NCI-H748 treated with DMSO at 0.1 percent for 48 hours (cell line): ENCODE measurements at regions not wholly inside any gene's neighbourhood (a gene's known extent, or its start where the extent isn't known, plus 50 kb on each side); places are given as distances from the start of the nearest gene placed in this dataset.

Experiments
- DNase-seq: peaks from one replicate; lab custom pipeline; 2025; lab: John Stamatoyannopoulos, UW

- no peak for DNase-seq
These were observed 383.2 kb upstream of the XYLT1 start for GRCh38 chr16:17853958-17854357.

DNA sequence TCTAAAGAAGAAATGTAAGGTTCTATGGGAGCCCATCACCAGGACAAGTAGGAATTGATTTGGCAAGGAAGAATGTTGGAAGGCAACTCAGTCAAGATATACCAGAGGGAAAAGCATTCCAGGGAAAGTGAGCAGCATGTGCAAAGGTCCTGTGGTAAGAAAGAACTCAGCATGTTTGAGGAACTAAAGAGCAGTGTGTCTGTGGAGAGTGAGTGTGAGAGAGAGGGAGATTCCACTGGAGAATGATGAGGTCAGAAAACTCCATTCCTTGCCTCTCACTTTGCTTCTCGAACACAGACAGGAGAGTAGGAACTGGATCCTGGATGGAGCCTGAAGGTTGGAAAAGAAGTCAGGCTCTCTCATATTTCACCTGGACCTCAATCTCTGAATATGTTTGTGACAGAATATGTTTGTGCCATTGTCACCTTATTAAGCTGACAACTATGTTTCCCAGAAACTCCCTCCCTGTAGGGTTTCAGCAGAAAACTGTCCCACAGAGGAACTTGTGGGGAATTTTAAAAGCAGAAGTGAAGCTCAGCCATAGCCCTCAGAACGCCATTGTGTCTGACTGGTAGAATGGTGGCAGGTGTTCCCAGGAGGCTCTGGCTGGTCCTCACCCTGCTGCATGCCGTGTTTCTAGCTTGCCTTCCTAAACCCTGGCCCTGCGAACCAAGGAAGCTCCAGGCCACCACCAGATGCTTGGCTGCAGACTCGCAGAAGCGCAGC is 382.4 kb upstream of the XYLT1 start:
- DNase-seq: no peak

DNA sequence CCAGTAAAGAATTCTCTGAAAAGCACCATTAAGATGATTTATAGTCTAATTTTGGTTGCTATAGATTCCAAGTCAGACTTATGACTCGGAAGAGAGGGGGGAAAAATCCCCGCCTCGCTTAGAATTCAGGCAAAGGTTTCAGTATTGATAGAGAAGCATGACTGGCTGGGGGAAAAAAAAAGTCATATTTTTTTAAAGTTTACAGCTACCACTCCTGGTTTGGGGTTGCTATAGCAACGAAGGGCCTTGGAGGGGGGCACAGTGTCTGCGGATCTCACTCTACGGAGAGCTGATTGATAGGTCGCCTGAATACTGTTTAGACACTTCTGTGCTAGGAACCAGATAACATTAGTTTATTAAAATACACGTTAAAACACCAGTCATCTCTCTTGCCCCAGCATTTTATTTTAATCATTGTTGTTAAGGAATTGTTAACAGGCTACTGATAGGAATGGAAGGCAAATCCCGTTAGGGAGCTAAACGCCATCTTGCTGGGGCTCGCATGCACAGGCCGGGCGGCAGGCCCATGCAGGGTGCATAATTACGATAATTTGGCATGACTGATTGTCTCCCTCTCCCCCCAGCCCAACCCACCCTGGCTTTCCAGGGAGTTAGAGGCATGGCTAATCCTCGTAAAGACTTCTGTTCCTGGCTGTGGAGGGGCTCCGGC is 380.0 kb upstream of the XYLT1 start:
- DNase-seq: no peak

DNA sequence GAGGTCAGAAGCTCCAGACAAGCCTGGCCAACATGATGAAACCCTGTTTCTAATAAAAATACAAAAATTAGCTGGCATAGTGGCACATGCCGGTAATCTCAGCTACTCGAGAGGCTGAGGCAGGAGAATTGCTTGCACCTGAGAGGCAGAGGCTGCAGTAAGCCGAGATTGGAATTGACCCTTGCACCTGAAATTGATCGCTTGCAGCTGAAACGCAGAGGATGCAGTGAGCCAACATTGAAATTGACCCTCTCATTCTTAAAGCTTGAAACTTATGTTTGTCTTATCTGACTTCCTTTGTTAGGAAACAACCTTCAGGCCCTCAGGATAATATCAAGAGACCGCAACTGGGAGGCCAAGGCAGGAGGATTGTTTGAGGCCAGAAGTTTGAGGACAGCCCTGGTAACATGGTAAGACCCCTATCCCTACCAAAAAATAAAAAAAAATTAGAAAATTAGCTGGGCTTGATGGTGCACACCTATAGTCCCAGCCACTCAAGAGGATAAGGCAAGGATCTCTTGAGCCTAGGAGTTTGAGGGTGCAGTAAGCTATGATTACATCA is 376.6 kb upstream of the XYLT1 start:
- no peak for DNase-seq

GRCh38 chr16:17846030-17846429 is 375.3 kb upstream of the XYLT1 start:
- DNase-seq: no peak

DNA sequence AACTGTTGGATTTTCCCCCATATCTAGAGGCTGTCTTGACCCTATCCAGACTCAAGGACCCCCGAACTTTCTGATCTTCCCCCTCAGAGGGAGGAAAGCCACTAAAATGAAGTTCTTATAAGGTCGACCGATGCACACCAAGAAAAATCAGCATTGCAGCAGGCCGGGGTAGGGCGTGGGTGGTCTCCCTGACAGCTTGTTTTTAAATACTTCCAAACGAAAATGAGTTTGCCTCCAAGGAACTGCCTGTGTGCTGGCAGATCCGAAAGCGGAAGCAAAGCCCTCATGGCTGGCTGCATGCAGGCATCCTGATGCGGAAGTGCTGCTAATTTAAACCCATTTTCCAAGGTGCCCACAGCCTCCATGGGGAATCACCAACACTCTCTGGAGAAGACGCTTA is 374.3 kb upstream of the XYLT1 start:
- no peak for DNase-seq

DNA sequence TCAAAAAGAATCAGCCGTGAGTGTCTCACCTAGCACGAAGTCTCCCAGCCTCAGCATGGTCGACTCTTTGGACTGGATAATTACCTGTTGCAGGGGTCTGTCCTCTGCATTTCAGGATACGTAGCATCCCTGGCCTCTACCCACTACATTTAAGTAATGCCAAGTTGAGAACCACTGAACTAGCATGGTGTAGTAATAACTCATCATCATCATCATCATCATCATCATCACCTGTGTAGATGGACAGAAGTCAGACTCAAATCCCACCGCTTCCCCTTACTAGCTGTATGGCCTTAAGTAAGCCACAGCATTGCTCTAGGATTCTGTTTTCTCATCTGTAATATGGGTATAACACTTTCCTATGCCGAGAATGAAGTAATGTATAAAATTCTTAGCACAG is 373.1 kb upstream of the XYLT1 start:
- DNase-seq: no peak

- DNase-seq: no peak
These were observed 369.1 kb upstream of the XYLT1 start for GRCh38 chr16:17839907-17840306.

DNA sequence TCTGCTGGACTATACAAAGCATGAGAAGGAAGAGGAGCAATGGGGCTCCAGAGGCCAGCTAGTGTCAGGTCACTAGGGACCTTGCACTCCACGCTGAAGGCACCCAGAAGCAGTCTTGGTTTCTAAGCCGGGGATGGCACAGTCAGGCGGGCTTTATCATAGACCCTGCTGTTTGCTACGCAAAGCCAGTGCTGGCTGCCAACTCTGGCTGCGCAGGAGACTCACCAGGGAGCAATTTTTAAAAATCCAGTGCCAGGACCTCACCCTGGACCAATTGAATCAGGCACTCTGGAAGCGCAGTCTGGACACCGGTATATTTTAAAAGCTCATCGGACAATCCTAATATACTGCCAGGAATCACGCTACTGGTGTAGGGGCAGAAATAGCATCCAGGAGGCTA is 368.5 kb upstream of the XYLT1 start:
- no peak for DNase-seq

- no peak for DNase-seq
These were observed 366.3 kb upstream of the XYLT1 start for GRCh38 chr16:17836868-17837602.

DNA sequence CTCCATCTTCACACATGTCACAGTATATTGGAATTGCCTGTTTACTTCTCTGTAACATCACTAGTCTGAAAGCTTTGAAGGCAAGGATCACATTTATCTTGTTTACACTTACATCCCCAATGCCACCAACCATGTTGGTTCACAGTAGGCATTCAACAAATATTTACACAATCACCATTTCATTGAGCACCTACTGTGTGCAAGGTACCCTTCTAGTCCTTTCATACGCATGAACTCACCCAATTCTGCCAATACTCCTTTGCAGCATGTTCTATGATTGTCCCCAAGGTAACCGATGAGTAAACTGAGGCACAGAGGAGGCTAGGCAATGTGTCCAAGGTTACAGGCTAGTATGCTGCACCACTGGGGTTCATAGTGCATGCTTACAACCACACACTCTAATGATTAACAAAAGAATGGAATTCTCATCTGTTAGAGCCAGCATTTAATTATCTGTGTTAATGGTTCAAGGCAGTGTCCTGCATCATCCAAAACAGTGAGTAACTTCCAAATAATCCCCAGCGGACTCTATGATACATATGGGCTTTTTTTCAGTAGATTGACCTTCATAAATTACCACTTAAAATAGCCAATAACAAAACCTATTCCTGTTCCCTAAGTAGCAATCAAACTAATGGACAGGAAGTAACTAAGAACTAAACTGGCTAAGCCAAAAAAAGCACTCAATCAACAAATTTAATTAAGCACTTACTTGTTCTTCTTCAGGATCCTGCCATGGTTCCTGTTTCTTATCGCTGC is 364.5 kb upstream of the XYLT1 start:
- no peak for DNase-seq

GRCh38 chr16:17832738-17833137 is 362.0 kb upstream of the XYLT1 start:
- DNase-seq: no peak

DNA sequence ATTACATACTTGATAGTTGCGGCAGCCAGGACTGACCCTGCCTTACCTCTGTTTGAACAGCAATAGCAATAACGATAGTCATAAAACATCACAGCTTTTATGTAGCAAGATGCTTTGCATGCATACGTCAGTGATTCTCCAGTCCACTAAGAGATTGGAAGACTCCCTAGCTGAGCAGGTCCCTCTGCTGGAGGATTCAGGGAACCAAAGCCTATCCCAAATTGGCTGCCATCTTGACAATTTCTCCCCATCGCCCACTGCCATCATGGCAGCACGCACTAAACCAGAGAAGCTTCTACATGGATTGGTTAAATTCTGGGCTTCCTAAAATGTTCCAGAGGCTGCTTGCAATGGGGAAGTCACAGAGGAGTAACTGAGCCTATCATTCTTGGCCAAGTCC is 360.6 kb upstream of the XYLT1 start:
- no peak for DNase-seq

- no peak for DNase-seq
These were observed 359.9 kb upstream of the XYLT1 start for GRCh38 chr16:17830651-17831050.

- DNase-seq: no peak
These were observed 359.1 kb upstream of the XYLT1 start for GRCh38 chr16:17829811-17830210.

- DNase-seq: no peak
These were observed 357.3 kb upstream of the XYLT1 start for GRCh38 chr16:17828012-17828411.

- DNase-seq: no peak
These were observed 356.6 kb upstream of the XYLT1 start for GRCh38 chr16:17827313-17827712.

DNA sequence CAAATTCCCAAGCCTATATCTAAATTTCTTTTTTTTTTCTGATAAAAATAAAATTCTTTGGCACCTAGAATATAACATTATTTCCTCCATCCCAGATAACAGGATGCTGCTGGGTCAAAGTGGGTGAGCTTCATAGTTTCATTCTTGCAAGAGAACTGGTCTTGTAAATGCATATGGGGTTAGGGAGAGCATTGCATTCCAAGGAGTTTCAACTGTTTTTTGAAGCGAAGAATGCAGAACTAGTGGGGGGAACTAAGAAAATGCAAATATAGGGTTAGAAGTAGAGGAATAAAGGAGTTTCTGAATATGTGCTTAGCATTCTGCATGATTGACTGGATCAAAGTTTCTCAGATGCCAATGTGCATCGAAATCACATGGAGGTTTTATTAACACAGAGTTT is 347.2 kb upstream of the XYLT1 start:
- DNase-seq: no peak

DNA sequence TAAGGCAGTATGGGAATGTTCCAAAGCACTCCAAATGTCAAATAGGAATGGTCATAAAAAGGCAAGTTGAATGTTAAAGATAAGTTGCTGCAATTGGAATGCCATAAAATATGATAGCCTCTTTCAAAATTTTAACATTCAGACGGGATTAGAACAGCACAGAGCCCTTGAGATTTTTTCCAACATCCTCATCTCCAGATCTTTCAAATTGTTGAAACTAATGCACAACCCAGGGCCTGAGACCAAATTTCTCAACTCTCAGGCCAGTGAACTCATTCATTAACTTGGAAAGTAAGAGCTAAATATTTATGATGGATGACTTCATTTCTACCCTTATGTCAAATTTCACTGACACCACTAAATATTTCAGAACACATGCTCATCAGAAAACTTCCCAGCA is 346.5 kb upstream of the XYLT1 start:
- no peak for DNase-seq

GRCh38 chr16:17812771-17813170 is 342.0 kb upstream of the XYLT1 start:
- no peak for DNase-seq

GRCh38 chr16:17804857-17805256 is 334.1 kb upstream of the XYLT1 start:
- no peak for DNase-seq
